ENCODE measurements at regions not wholly inside any gene's neighbourhood (a gene's known extent, or its start where the extent isn't known, plus 50 kb on each side); places are given as distances from the start of the nearest gene placed in this dataset.

- TF ChIP-seq, protein P1, sequence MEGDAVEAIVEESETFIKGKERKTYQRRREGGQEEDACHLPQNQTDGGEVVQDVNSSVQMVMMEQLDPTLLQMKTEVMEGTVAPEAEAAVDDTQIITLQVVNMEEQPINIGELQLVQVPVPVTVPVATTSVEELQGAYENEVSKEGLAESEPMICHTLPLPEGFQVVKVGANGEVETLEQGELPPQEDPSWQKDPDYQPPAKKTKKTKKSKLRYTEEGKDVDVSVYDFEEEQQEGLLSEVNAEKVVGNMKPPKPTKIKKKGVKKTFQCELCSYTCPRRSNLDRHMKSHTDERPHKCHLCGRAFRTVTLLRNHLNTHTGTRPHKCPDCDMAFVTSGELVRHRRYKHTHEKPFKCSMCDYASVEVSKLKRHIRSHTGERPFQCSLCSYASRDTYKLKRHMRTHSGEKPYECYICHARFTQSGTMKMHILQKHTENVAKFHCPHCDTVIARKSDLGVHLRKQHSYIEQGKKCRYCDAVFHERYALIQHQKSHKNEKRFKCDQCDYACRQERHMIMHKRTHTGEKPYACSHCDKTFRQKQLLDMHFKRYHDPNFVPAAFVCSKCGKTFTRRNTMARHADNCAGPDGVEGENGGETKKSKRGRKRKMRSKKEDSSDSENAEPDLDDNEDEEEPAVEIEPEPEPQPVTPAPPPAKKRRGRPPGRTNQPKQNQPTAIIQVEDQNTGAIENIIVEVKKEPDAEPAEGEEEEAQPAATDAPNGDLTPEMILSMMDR (IDR thresholded peaks at IDR 0.05; ENCODE audit: insufficient read depth, low read depth, low read length) = no peak
- TF ChIP-seq EZH2 (IDR thresholded peaks at IDR 0.05; ENCODE audit: insufficient read depth, low read length) = no peak
Observed at GRCh38 chr11:36757075-36757474, 159.0 kb upstream of the RAG2 start.
